GM12865 (cell line): ENCODE measurements at regions not wholly inside any gene's neighbourhood (a gene's known extent, or its start where the extent isn't known, plus 50 kb on each side); places are given as distances from the start of the nearest gene placed in this dataset.

ENCODE experiments used
- DNase-seq: peaks from one replicate; pipeline ENCODE4 v3.0.0; 2010; ENCODE audit warnings: low read depth
- H3K4me3 ChIP-seq: 2 replicates; pipeline ENCODE4 v1.5.1; 2011; ENCODE audit warnings: mild to moderate bottlenecking, low read depth, low read length, control low read depth
- TF ChIP-seq, protein P1 (sequence below): IDR thresholded peaks from 2 replicates; pipeline ENCODE4 v1.5.1; 2011; ENCODE audit warnings: low read length, control low read depth, low read depth, inconsistent platforms; ENCODE audit not compliant: insufficient read depth; ENCODE audit errors: missing control alignments

DNA sequence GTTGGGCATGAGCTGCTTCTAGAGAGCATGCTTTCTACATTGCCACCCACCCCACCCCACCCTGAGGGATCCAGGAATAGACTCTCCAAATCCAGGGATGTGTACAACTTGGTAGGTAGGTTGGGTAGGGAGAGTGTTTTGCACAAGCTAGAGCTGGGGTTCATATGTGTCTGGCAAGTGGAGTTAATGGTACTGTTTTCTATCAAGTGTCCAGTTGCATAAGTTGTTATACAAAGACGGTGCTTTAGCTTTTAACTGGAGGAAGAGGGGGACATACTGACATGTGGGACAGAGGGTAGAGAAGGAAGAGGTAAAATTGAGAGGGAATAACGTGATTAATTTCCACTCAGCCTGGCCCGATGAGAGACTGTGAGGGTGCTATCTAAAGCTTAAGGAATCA, 51.0 kb upstream of the TNC start:
- TF ChIP-seq, protein P1, sequence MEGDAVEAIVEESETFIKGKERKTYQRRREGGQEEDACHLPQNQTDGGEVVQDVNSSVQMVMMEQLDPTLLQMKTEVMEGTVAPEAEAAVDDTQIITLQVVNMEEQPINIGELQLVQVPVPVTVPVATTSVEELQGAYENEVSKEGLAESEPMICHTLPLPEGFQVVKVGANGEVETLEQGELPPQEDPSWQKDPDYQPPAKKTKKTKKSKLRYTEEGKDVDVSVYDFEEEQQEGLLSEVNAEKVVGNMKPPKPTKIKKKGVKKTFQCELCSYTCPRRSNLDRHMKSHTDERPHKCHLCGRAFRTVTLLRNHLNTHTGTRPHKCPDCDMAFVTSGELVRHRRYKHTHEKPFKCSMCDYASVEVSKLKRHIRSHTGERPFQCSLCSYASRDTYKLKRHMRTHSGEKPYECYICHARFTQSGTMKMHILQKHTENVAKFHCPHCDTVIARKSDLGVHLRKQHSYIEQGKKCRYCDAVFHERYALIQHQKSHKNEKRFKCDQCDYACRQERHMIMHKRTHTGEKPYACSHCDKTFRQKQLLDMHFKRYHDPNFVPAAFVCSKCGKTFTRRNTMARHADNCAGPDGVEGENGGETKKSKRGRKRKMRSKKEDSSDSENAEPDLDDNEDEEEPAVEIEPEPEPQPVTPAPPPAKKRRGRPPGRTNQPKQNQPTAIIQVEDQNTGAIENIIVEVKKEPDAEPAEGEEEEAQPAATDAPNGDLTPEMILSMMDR, result no peak

DNA sequence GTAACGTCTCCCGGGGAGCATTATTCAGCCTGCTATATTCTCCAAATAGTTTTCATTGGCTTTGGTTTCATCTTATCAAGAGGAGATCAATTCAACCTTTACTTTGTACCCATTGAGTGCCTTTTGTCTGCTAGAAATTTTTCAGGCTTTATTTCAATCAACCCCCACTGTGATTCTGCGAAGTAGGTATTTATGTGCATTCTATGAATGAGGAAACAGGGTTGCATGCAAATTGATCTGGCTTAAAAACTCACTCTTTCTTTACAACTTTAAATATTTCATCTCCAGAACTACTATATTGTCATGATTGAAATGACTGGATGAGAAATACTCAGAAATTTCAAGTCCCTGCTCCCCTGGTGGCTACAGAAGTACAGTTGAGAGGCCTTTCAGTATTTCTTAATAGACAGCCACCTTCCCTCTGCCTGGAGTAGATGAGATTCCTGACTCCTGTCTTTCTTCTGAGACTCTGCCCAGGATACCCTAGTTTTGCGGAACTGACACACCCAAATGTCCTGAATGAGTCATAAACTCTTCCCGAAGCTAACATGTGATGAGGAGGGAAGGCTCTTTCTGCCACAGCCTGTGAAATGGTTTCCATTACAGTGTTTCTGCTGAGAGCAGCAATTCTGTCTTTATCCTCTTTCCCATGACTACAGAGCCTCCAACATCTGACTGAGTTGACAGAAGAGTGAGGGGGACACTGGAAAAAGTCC, 52.6 kb upstream of the TNC start:
- TF ChIP-seq, protein P1, result no peak
- no peak for DNase-seq
- H3K4me3 ChIP-seq, result no peak overlapping the region

More for the DNA sequence above, 51.0 kb upstream of the TNC start:
- no peak overlapping the region for H3K4me3 ChIP-seq
- no peak for DNase-seq

DNA sequence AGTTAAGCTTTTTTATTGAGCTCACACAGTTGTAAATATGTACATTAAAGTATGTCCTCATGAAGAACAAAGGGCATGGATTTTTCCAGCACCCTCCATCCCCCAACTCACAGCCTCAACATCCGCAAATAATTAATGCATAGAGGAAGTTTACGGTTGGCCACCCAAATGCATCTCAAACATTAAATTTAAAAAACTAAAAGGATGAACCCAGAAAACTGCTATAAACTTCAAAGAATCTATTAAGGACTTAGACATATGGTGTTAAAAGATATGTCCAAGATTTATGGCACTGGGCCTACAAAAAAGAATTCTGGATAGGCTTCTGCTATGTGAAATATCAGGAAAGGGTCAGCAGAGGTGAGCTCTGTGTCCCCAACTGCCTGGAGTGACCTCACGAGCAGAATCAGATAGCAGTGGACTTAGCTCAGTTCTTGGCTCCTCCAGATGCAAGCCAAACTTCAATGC, 54.0 kb upstream of the TNC start:
- no peak for DNase-seq
- TF ChIP-seq, protein P1, result no peak
- H3K4me3 ChIP-seq, result no peak overlapping the region

DNA sequence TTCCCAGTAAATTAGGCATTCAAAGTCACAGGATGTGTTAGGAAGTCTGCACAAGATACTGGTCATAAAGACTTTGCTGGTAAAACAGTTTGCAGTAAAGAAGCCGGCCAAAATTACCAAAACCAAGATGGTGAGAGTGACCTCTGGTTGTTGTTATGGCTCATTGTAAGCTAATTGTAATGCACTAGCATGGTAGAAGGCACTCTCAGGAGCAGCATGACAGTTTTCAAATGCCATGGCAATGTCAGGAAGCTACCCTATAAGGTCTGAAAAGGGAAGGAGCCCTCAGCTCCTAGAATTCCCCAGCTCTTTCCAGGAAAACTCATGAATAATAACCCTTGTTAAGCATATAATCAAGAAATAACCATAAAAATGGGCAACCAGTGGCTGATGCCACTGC, 64.3 kb upstream of the TNC start:
- TF ChIP-seq, protein P1, result no peak
- no peak for DNase-seq
- no peak overlapping the region for H3K4me3 ChIP-seq

DNA sequence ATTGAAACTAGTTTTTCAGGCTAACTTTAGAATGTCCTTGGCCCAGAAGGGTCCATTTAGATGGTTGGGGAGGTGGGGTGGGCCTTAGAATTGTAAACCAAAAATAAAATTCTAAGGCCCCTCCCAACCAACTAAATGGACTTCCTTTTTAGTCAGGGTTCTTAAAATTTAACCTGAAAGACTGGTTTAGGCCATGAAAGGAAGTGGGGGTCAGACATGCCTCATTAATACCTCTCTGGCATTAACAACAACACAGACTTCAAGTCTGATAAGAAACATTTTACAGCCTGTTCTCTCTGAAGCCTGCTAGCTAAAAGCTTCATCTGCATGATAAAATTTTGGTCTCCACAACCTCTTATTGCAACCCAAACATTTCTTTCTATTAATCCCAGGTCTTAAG, 65.5 kb upstream of the TNC start:
- no peak overlapping the region for H3K4me3 ChIP-seq
- no peak for DNase-seq
- TF ChIP-seq, protein P1, result no peak

DNA sequence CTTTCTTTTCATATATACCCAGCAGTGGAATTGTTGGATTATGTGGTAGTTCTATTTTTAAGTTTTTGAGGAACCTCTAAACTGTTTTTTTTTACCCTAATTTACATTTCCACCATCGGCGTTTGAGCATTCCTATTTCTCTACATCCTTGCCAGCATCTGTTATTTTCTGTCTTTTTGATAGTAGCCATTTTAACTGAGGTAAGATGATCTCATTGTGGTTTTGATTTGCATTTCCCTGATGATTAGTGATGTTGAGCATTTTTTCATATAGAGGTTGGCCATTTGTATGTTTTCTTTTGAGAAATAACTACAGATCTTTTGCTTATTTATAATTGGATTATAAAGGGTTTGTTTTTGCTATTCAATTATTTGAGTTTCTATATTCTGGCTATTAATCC, 71.7 kb upstream of the TNC start:
- TF ChIP-seq, protein P1, result no peak
- DNase-seq, result no peak
- no peak overlapping the region for H3K4me3 ChIP-seq

DNA sequence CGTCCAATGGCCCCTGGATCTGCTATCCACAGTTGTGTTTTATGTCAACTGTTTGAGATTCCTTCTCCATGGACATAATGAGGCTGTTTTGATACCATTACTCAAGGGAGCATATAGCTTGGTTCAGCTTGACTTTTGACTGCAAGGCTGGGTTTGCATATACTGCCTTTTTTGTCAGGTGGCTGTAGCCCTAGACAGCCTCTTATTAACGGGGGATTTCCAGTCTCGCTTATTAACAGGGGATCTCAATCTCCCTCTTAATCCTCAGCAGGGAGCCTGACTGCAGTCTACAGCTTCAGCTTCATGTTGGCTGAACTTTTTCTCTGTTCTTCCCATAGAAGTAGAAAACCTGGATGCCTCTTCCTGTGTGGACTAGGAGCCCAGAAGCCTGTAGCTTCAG, 73.7 kb upstream of the TNC start:
- TF ChIP-seq, protein P1, result no peak
- no peak overlapping the region for H3K4me3 ChIP-seq
- no peak for DNase-seq
